SK-N-SH treated with all-trans-retinoic acid at 6 μM for 48 hours (cell line): ENCODE measurements at regions not wholly inside any gene's neighbourhood (a gene's known extent, or its start where the extent isn't known, plus 50 kb on each side); places are given as distances from the start of the nearest gene placed in this dataset.

Experiments
- ATAC-seq: fragments of 200-7000 bp; cut with Tn5 transposase; 3 replicates; pipeline ENCODE4 v1.9.1; 2020; ENCODE audit warnings: mild to moderate bottlenecking, moderate library complexity
- ARNTL ChIP-seq: fragments of 450-650 bp; formaldehyde crosslinking; IDR thresholded peaks from 2 replicates; pipeline ENCODE4 v1.5.0; 2020; ENCODE audit warnings: low read depth, mild to moderate bottlenecking, moderate library complexity, borderline replicate concordance
- BACH2 ChIP-seq: fragments of 250-450 bp; sonication (Bioruptor Pico); IDR thresholded peaks from 2 replicates; pipeline ENCODE4 v1.9.0; 2021; ENCODE audit warnings: mild to moderate bottlenecking, borderline replicate concordance
- CSDC2 ChIP-seq: fragments of 250-450 bp; sonication (Bioruptor Pico); IDR thresholded peaks from 2 replicates; pipeline ENCODE4 v1.5.0; 2020; ENCODE audit warnings: mild to moderate bottlenecking, moderate library complexity
- ESRRG ChIP-seq: fragments of 250-450 bp; sonication (Bioruptor Pico); IDR thresholded peaks from 2 replicates; pipeline ENCODE4 v1.6.1; 2021; ENCODE audit warnings: mild to moderate bottlenecking
- GLIS3 ChIP-seq: fragments of 250-450 bp; sonication (Bioruptor Pico); IDR thresholded peaks from 2 replicates; pipeline ENCODE4 v1.5.0; 2020; ENCODE audit warnings: mild to moderate bottlenecking, moderate library complexity
- ISL1 ChIP-seq: fragments of 250-450 bp; sonication (Bioruptor Pico); IDR thresholded peaks from 2 replicates; pipeline ENCODE4 v2.1.2; 2022; ENCODE audit warnings: mild to moderate bottlenecking, moderate library complexity
- OSR1 ChIP-seq: fragments of 250-450 bp; sonication (Bioruptor Pico); IDR thresholded peaks from 2 replicates; pipeline ENCODE4 v1.8.0; 2022; ENCODE audit warnings: moderate library complexity, mild to moderate bottlenecking, inconsistent platforms
- PPARA ChIP-seq: fragments of 250-450 bp; sonication (Bioruptor Pico); IDR thresholded peaks from 2 replicates; pipeline ENCODE4 v1.5.0; 2020; ENCODE audit warnings: mild to moderate bottlenecking, borderline replicate concordance
- RARB ChIP-seq: fragments of 250-450 bp; sonication (Bioruptor Pico); IDR thresholded peaks from 2 replicates; pipeline ENCODE4 v1.8.0; 2021; ENCODE audit warnings: mild to moderate bottlenecking, moderate library complexity
- SNAI2 ChIP-seq: fragments of 250-450 bp; sonication (Bioruptor Pico); IDR thresholded peaks from 2 replicates; pipeline ENCODE4 v1.5.0; 2020; ENCODE audit warnings: mild to moderate bottlenecking, moderate library complexity
- TCF4 ChIP-seq: fragments of 250-450 bp; sonication (Bioruptor Pico); IDR thresholded peaks from 2 replicates; pipeline ENCODE4 v1.8.0; 2021; ENCODE audit warnings: mild to moderate bottlenecking, moderate library complexity, borderline replicate concordance
- TOX ChIP-seq: fragments of 250-450 bp; sonication (Bioruptor Pico); IDR thresholded peaks from 2 replicates; pipeline ENCODE4 v1.8.0; 2021; ENCODE audit warnings: mild to moderate bottlenecking, moderate library complexity, borderline replicate concordance
- ZC3H10 ChIP-seq: fragments of 250-450 bp; sonication (Bioruptor Pico); IDR thresholded peaks from 2 replicates; pipeline ENCODE4 v1.5.1; 2021; ENCODE audit warnings: mild to moderate bottlenecking, moderate library complexity
- ZFP3 ChIP-seq: fragments of 250-450 bp; sonication (Bioruptor Pico); IDR thresholded peaks from 2 replicates; pipeline ENCODE4 v1.5.0; 2020; ENCODE audit warnings: mild to moderate bottlenecking, moderate library complexity
- ZFP30 ChIP-seq: fragments of 450-650 bp; formaldehyde crosslinking; IDR thresholded peaks from 2 replicates; pipeline ENCODE4 v1.5.0; 2022; ENCODE audit warnings: mild to moderate bottlenecking, moderate library complexity
- ZNF565 ChIP-seq: fragments of 450-650 bp; formaldehyde crosslinking; conservative IDR thresholded peaks from 2 replicates; pipeline ENCODE4 v1.5.0; 2020; ENCODE audit warnings: low read depth, mild to moderate bottlenecking, moderate library complexity
- TF ChIP-seq, protein P1 (sequence below): fragments of 250-450 bp; sonication (Bioruptor Pico); IDR thresholded peaks from 2 replicates; pipeline ENCODE4 v1.5.1; 2020; ENCODE audit warnings: low read depth, mild to moderate bottlenecking, moderate library complexity
- TF ChIP-seq, protein P2 (sequence below): fragments of 250-450 bp; sonication (Bioruptor Pico); IDR thresholded peaks from 2 replicates; pipeline ENCODE4 v1.5.1; 2021; ENCODE audit warnings: mild to moderate bottlenecking, moderate library complexity
- TF ChIP-seq, protein P3 (sequence below): fragments of 250-450 bp; sonication (Bioruptor Pico); IDR thresholded peaks from 2 replicates; pipeline ENCODE4 v1.8.0; 2021; ENCODE audit warnings: low read depth, mild to moderate bottlenecking, moderate library complexity, borderline replicate concordance
- TF ChIP-seq, protein P4 (sequence below): fragments of 250-450 bp; sonication (Bioruptor Pico); IDR thresholded peaks from 2 replicates; pipeline ENCODE4 v1.5.0; 2020; ENCODE audit warnings: mild to moderate bottlenecking, moderate library complexity
- TF ChIP-seq, protein P5 (sequence below): fragments of 250-450 bp; sonication (Bioruptor Pico); IDR thresholded peaks from 2 replicates; pipeline ENCODE4 v1.8.0; 2020; ENCODE audit warnings: mild to moderate bottlenecking, moderate library complexity, borderline replicate concordance

DNA sequence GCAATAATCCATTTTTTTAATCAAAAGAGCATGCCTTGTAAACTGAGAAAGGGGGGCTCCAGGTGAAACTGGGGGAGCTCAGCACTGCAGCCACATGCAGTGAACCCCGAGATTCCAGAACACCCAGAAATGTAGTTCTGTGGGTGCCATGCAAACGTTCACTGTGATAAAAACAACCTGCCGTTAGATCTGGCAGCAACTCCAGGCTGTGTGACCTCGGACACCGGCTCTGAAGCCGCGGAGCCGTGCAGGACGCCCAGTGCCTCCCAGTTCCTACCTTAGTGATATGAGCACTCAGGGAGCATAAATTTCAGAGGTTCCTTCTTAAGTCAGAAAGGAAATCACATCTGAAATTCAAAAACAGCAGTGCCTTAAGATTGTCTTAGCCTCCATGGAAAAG, 85.4 kb upstream of the THBS2 start:
- ATAC-seq = no peak
- TF ChIP-seq ZFP3 (CRISPR knock-in tag) (no peak), ZNF565 (CRISPR knock-in tag) (no peak)
- TF ChIP-seq, protein P1, sequence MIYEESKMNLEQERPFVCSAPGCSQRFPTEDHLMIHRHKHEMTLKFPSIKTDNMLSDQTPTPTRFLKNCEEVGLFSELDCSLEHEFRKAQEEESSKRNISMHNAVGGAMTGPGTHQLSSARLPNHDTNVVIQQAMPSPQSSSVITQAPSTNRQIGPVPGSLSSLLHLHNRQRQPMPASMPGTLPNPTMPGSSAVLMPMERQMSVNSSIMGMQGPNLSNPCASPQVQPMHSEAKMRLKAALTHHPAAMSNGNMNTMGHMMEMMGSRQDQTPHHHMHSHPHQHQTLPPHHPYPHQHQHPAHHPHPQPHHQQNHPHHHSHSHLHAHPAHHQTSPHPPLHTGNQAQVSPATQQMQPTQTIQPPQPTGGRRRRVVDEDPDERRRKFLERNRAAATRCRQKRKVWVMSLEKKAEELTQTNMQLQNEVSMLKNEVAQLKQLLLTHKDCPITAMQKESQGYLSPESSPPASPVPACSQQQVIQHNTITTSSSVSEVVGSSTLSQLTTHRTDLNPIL (CRISPR knock-in tag) = no peak
- TF ChIP-seq, protein P2, sequence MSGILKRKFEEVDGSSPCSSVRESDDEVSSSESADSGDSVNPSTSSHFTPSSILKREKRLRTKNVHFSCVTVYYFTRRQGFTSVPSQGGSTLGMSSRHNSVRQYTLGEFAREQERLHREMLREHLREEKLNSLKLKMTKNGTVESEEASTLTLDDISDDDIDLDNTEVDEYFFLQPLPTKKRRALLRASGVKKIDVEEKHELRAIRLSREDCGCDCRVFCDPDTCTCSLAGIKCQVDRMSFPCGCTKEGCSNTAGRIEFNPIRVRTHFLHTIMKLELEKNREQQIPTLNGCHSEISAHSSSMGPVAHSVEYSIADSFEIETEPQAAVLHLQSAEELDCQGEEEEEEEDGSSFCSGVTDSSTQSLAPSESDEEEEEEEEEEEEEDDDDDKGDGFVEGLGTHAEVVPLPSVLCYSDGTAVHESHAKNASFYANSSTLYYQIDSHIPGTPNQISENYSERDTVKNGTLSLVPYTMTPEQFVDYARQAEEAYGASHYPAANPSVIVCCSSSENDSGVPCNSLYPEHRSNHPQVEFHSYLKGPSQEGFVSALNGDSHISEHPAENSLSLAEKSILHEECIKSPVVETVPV (CRISPR knock-in tag) = no peak
- TF ChIP-seq, protein P3, sequence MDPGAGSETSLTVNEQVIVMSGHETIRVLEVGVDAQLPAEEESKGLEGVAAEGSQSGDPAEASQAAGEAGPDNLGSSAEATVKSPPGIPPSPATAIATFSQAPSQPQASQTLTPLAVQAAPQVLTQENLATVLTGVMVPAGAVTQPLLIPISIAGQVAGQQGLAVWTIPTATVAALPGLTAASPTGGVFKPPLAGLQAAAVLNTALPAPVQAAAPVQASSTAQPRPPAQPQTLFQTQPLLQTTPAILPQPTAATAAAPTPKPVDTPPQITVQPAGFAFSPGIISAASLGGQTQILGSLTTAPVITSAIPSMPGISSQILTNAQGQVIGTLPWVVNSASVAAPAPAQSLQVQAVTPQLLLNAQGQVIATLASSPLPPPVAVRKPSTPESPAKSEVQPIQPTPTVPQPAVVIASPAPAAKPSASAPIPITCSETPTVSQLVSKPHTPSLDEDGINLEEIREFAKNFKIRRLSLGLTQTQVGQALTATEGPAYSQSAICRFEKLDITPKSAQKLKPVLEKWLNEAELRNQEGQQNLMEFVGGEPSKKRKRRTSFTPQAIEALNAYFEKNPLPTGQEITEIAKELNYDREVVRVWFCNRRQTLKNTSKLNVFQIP (CRISPR knock-in tag) = no peak

DNA sequence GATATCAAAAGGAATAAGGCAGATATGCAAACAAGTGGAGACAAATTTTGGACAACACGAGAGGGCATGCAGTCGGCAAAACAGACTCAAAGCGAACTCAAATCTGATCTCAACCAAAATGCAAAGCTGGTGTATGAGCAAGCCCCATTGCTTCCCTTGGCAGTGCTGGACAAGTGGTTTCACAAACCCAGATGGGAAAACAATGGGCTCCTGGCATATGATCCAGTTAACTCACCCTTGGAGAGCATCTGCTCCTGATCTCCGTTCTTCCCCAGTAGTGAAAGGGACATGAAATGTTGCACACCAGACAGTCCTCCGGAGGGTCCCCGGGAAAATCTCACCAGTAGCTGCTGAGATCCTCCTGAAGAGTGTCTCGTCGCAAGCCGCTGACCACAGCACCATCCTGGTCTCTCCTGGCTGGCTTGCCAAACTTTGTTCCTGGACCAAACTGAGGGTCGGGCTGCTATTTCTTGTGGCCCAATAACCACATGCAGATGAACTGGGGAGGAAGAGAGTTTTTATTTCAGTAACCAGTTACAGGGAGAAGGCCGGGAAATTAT, 84.3 kb upstream of the THBS2 start:
- TF ChIP-seq SNAI2 (CRISPR knock-in tag) (no peak), ARNTL (CRISPR knock-in tag) (no peak), BACH2 (CRISPR knock-in tag) (no peak), ZFP30 (CRISPR knock-in tag) (no peak), TOX (no peak), CSDC2 (CRISPR knock-in tag) (no peak), PPARA (no peak), ESRRG (CRISPR knock-in tag) (no peak), ZNF565 (CRISPR knock-in tag) (no peak), ZC3H10 (CRISPR knock-in tag) (no peak), ZFP3 (CRISPR knock-in tag) (no peak)
- TF ChIP-seq, protein P4, sequence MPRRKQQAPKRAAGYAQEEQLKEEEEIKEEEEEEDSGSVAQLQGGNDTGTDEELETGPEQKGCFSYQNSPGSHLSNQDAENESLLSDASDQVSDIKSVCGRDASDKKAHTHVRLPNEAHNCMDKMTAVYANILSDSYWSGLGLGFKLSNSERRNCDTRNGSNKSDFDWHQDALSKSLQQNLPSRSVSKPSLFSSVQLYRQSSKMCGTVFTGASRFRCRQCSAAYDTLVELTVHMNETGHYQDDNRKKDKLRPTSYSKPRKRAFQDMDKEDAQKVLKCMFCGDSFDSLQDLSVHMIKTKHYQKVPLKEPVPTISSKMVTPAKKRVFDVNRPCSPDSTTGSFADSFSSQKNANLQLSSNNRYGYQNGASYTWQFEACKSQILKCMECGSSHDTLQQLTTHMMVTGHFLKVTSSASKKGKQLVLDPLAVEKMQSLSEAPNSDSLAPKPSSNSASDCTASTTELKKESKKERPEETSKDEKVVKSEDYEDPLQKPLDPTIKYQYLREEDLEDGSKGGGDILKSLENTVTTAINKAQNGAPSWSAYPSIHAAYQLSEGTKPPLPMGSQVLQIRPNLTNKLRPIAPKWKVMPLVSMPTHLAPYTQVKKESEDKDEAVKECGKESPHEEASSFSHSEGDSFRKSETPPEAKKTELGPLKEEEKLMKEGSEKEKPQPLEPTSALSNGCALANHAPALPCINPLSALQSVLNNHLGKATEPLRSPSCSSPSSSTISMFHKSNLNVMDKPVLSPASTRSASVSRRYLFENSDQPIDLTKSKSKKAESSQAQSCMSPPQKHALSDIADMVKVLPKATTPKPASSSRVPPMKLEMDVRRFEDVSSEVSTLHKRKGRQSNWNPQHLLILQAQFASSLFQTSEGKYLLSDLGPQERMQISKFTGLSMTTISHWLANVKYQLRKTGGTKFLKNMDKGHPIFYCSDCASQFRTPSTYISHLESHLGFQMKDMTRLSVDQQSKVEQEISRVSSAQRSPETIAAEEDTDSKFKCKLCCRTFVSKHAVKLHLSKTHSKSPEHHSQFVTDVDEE = no peak
- TF ChIP-seq, protein P2 (CRISPR knock-in tag) = no peak
- TF ChIP-seq, protein P1 (CRISPR knock-in tag) = no peak
- TF ChIP-seq, protein P5, sequence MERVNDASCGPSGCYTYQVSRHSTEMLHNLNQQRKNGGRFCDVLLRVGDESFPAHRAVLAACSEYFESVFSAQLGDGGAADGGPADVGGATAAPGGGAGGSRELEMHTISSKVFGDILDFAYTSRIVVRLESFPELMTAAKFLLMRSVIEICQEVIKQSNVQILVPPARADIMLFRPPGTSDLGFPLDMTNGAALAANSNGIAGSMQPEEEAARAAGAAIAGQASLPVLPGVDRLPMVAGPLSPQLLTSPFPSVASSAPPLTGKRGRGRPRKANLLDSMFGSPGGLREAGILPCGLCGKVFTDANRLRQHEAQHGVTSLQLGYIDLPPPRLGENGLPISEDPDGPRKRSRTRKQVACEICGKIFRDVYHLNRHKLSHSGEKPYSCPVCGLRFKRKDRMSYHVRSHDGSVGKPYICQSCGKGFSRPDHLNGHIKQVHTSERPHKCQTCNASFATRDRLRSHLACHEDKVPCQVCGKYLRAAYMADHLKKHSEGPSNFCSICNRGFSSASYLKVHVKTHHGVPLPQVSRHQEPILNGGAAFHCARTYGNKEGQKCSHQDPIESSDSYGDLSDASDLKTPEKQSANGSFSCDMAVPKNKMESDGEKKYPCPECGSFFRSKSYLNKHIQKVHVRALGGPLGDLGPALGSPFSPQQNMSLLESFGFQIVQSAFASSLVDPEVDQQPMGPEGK = no peak
- no peak for ATAC-seq

DNA sequence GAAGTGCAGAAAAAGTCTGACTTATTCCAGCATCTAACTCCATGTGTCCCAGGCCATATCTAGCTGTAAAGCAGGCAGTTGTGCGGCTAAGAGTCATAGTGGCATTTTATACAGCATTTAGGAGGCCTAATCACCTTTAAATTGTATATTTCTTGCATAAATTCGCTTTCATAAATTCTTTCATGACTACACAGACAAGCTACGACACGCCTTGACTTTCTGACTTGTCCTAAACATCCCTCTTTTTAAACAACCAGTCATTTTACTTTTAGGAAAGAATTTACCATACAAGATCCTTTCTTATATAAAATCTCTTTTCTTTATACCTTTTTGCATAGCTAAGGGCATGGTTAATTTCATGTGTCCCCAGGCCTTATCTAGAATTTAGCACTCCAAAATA, 81.7 kb upstream of the THBS2 start:
- ATAC-seq = no peak
- TF ChIP-seq BACH2 (CRISPR knock-in tag) = no peak
- TF ChIP-seq CSDC2 (CRISPR knock-in tag) = no peak
- TF ChIP-seq, protein P2 (CRISPR knock-in tag) = no peak
- TF ChIP-seq OSR1 (CRISPR knock-in tag) = no peak
- TF ChIP-seq, protein P1 (CRISPR knock-in tag) = no peak
- no peak for TF ChIP-seq TOX
- no peak for TF ChIP-seq RARB
- no peak for TF ChIP-seq ZC3H10 (CRISPR knock-in tag)
- no peak for TF ChIP-seq ZFP3 (CRISPR knock-in tag)
- no peak for TF ChIP-seq GLIS3 (CRISPR knock-in tag)
- TF ChIP-seq TCF4 (CRISPR knock-in tag) = no peak
- no peak for TF ChIP-seq ISL1 (CRISPR knock-in tag)
